ENCODE measurements at regions not wholly inside any gene's neighbourhood (a gene's known extent, or its start where the extent isn't known, plus 50 kb on each side); places are given as distances from the start of the nearest gene placed in this dataset.

DNA sequence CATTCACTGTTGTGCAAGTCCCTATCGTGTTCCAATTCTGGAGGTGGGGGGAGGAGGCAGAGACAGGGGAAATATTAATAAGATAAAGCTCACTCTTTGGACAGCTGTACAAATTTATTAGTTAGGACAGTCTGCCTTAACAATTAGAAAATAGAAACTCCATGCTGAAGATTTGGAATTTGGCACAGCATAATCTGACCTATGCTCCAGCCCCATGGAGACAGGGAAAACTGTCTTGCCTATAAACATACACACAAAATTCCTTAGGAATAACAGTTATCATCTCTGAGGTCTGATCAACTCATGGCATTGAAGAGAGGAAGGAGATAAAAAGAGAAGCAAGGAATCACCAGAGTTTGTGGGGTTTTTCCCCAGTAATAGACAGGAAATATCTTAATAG is 335.4 kb upstream of the MEOX2 start:
- DNase-seq (ENCODE audit: low read depth) = no peak
- Histone ChIP-seq H3K27me3 (ENCODE audit: control insufficient read depth, insufficient read depth, low read length) (no peaks in the 10 kb centered on the region), H3K36me3 (ENCODE audit: control insufficient read depth, insufficient read depth, low read length) (no peaks in the 10 kb centered on the region), H3K4me3 (ENCODE audit: low read depth, low read length) (no peak overlapping the region)
- POLR2A ChIA-PET = no interaction called here
- TF ChIP-seq, protein P1, sequence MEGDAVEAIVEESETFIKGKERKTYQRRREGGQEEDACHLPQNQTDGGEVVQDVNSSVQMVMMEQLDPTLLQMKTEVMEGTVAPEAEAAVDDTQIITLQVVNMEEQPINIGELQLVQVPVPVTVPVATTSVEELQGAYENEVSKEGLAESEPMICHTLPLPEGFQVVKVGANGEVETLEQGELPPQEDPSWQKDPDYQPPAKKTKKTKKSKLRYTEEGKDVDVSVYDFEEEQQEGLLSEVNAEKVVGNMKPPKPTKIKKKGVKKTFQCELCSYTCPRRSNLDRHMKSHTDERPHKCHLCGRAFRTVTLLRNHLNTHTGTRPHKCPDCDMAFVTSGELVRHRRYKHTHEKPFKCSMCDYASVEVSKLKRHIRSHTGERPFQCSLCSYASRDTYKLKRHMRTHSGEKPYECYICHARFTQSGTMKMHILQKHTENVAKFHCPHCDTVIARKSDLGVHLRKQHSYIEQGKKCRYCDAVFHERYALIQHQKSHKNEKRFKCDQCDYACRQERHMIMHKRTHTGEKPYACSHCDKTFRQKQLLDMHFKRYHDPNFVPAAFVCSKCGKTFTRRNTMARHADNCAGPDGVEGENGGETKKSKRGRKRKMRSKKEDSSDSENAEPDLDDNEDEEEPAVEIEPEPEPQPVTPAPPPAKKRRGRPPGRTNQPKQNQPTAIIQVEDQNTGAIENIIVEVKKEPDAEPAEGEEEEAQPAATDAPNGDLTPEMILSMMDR (IDR thresholded peaks at IDR 0.05; ENCODE audit: insufficient read depth, low read depth, low read length) = no peak
- CTCF ChIA-PET = no interaction called here

DNA sequence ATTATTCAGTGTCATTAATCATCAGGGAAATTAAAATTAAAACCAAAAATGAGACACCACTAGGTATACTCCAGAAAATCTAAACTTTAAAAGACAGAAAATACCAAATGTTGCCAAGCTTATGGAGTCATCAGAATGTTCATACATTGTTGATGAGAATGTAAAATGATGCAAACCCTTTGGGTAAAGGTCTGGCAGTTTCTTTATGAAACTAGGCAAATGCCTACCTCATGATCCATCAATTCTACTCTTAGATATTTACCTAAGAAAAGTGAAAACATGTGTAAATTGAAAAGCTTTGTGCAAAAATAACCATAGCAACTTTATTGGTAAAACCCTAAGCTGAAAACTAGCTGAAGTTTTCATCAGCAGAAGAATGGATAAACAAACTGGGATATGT is 329.5 kb upstream of the MEOX2 start:
- POLR2A ChIA-PET = no interaction called here
- no peak overlapping the region for H3K4me3 ChIP-seq (ENCODE audit: low read depth, low read length)
- TF ChIP-seq, protein P1 (IDR thresholded peaks at IDR 0.05; ENCODE audit: insufficient read depth, low read depth, low read length) = no peak
- H3K36me3 ChIP-seq (ENCODE audit: control insufficient read depth, insufficient read depth, low read length) = no peaks in the 10 kb centered on the region
- no peaks in the 10 kb centered on the region for H3K27me3 ChIP-seq (ENCODE audit: control insufficient read depth, insufficient read depth, low read length)
- DNase-seq (ENCODE audit: low read depth) = no peak
- CTCF ChIA-PET = no interaction called here

- POLR2A ChIA-PET = no interaction called here
- CTCF ChIA-PET = no interaction called here
- DNase-seq (ENCODE audit: low read depth) = no peak
- TF ChIP-seq, protein P1 (IDR thresholded peaks at IDR 0.05; ENCODE audit: insufficient read depth, low read depth, low read length) = no peak
- no peaks in the 10 kb centered on the region for H3K36me3 ChIP-seq (ENCODE audit: control insufficient read depth, insufficient read depth, low read length)
- no peak overlapping the region for H3K4me3 ChIP-seq (ENCODE audit: low read depth, low read length)
- no peaks in the 10 kb centered on the region for H3K27me3 ChIP-seq (ENCODE audit: control insufficient read depth, insufficient read depth, low read length)
These were observed 327.5 kb upstream of the MEOX2 start for GRCh38 chr7:16014031-16014430.

- ChIA-PET POLR2A (no interaction called here), CTCF (no interaction called here)
- TF ChIP-seq, protein P1 (IDR thresholded peaks at IDR 0.05; ENCODE audit: insufficient read depth, low read depth, low read length) = no peak
- DNase-seq (ENCODE audit: low read depth) = no peak
- H3K36me3 ChIP-seq (ENCODE audit: control insufficient read depth, insufficient read depth, low read length) = no peaks in the 10 kb centered on the region
- H3K27me3 ChIP-seq (ENCODE audit: control insufficient read depth, insufficient read depth, low read length) = no peaks in the 10 kb centered on the region
- no peak overlapping the region for H3K4me3 ChIP-seq (ENCODE audit: low read depth, low read length)
These were observed 321.4 kb upstream of the MEOX2 start for GRCh38 chr7:16007911-16008310.

- ChIA-PET POLR2A (no interaction called here), CTCF (no interaction called here)
- Histone ChIP-seq H3K4me3 (ENCODE audit: low read depth, low read length) (no peak overlapping the region), H3K36me3 (ENCODE audit: control insufficient read depth, insufficient read depth, low read length) (no peaks in the 10 kb centered on the region), H3K27me3 (ENCODE audit: control insufficient read depth, insufficient read depth, low read length) (no peaks in the 10 kb centered on the region)
- TF ChIP-seq, protein P1 (IDR thresholded peaks at IDR 0.05; ENCODE audit: insufficient read depth, low read depth, low read length) = no peak
- no peak for DNase-seq (ENCODE audit: low read depth)
These were observed 318.2 kb upstream of the MEOX2 start for GRCh38 chr7:16004702-16005101.
